Nucleus accumbens (tissue), 56 donors: ENCODE measurements at regions not wholly inside any gene's neighbourhood (a gene's known extent, or its start where the extent isn't known, plus 50 kb on each side); places are given as distances from the start of the nearest gene placed in this dataset.

Experiments used
- DNase-seq, 56 donors: peaks; one replicate each; lab custom pipeline; 2025; lab: John Stamatoyannopoulos, UW

GRCh38 chr4:145299380-145300076, 119.1 kb upstream of the OTUD4 start:
- peak in 3 of 56 donors; percentile 6 to 26 (median 24) for DNase-seq

- DNase-seq: no peak
These were observed 118.5 kb upstream of the OTUD4 start for GRCh38 chr4:145298885-145299284.

- no peak for DNase-seq
These were observed 117.2 kb upstream of the OTUD4 start for GRCh38 chr4:145297556-145297955.

GRCh38 chr4:145295547-145295946, 115.2 kb upstream of the OTUD4 start:
- no peak for DNase-seq

GRCh38 chr4:145295122-145295521, 114.7 kb upstream of the OTUD4 start:
- no peak for DNase-seq

GRCh38 chr4:145293658-145294057, 113.3 kb upstream of the OTUD4 start:
- DNase-seq: no peak

GRCh38 chr4:145290955-145291354, 110.6 kb upstream of the OTUD4 start:
- no peak for DNase-seq

GRCh38 chr4:145289403-145290076, 109.2 kb upstream of the OTUD4 start:
- DNase-seq: no peak

GRCh38 chr4:145287351-145287750, 107.0 kb upstream of the OTUD4 start:
- DNase-seq: no peak

GRCh38 chr4:145285928-145286327, 105.5 kb upstream of the OTUD4 start:
- DNase-seq: no peak

GRCh38 chr4:145283909-145284308, 103.5 kb upstream of the OTUD4 start:
- no peak for DNase-seq

GRCh38 chr4:145281951-145282350, 101.6 kb upstream of the OTUD4 start:
- no peak for DNase-seq

- DNase-seq: no peak
These were observed 100.8 kb upstream of the OTUD4 start for GRCh38 chr4:145281224-145281623.

GRCh38 chr4:145280541-145280940, 100.2 kb upstream of the OTUD4 start:
- no peak for DNase-seq

- peak in 2 of 56 donors; percentile 6 to 14 for DNase-seq
These were observed 99.0 kb upstream of the OTUD4 start for GRCh38 chr4:145279122-145279960.

- DNase-seq: no peak
These were observed 98.1 kb upstream of the OTUD4 start for GRCh38 chr4:145278341-145279121.

- no peak for DNase-seq
These were observed 96.6 kb upstream of the OTUD4 start for GRCh38 chr4:145277011-145277410.

- no peak for DNase-seq
These were observed 95.7 kb upstream of the OTUD4 start for GRCh38 chr4:145276050-145276449.

- no peak for DNase-seq
These were observed 90.8 kb upstream of the OTUD4 start for GRCh38 chr4:145271194-145271593.

GRCh38 chr4:145266881-145267280, 86.5 kb upstream of the OTUD4 start:
- DNase-seq: no peak

GRCh38 chr4:145260091-145260490, 79.7 kb upstream of the OTUD4 start:
- DNase-seq: no peak
